GOT3 (cell line): ENCODE measurements at regions not wholly inside any gene's neighbourhood (a gene's known extent, or its start where the extent isn't known, plus 50 kb on each side); places are given as distances from the start of the nearest gene placed in this dataset.
"Not testable (repeated sequence)": the region's sequence is repeated elsewhere in the genome, so short reads cannot be mapped to it uniquely, and the experiment has no call there.

Source experiments
- DNase-seq: peaks from one replicate; lab custom pipeline; 2025; ENCODE audit warnings: mixed read lengths; lab: John Stamatoyannopoulos, UW

DNA sequence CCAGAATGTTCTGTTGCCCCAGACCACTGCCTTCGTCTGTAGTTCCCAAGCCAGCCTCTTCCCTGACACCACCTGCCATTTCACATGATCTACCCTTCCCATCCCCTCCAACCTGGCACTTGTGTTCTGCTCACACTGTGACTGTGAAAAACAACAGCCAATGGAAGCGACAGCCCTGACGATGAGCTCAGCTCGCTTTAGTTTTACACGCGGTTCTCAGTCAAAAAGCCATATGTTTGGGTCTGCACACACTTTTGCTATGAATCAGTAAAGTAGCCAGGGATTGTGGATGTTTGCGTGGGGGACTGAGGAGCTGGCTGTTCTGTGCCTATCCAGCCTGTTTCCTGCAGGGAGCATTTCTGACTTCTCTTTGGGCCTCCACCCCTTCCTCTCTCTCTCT lies 282.7 kb downstream of the WDR11 start:
- DNase-seq: no peak

GRCh38 chr10:121134711-121135110 lies 283.5 kb downstream of the WDR11 start:
- no peak for DNase-seq

DNA sequence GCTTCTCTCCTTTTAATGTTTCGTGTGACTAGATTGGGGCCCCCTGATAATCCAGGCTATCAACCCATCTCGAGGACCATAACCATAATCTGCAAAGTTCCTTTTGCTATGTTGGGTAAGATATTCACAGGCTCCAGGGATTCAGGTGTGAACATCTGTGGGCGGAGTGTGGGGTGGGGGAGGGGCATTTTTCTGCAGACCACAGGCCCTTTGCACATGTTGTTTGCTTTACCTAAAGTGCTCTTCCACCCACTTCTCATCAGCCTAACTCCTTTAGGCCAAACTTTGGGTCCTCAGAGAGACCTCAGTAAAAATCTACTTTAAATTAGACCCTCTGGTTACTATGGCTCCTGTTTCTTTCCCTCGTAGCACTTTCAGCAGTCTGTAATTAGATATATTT lies 284.4 kb downstream of the WDR11 start:
- no peak for DNase-seq

DNA sequence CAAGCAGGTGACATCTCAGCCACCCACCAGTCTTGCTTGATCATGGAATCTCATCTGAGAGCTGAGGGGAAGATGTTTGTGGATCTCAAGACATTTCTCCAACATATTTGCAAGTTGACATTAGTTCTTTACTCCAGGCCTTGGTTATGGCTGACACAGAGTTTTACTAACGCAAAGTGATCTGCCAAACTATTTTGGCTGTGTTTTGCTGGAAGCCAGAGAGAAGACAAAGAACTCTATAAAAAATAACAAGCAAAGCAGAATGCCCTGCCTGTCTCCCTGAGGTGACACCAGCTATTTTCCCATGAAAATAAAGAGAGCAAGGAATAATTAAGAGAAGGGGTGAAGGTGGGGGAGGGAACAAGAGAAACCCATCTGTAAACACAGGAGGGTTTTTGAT lies 286.4 kb downstream of the WDR11 start:
- DNase-seq: no peak

DNA sequence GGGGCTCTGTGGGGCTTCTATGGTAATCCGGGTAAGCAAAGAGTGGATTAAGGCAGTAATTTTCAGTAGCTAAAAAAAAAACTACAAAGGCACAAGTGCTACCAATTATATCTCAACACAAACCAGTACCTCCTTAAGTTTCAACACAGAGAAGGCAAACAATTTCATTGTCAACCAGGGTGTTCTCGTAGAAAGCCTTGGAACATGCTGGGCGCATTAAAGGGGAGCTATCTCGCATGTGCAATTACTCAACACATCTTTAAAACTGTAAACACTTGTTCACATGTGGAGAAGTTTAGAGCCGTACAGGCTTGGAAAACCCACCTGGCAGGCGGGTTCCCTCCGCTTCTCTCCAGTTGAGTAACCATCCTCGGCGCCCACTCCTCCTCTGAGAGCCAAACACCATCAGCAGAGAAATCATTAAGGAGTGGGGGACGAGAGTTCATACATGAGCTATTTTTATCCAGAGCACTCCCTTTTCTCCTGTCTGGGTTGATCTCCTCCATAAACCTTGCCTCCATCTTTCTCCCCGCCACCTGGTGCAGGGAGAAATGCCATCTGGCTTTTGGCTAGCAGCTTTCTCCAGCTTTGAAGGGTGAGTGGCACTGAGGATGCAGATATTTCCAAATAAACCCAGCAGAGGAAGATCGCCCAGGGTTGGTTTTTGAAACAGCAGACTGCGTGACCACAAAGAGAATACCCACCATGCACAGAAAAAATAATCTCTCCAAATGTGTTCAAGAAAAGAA lies 287.1 kb downstream of the WDR11 start:
- DNase-seq: no peak

- DNase-seq: no peak
Observed at GRCh38 chr10:121138918-121139317, 287.8 kb downstream of the WDR11 start.

- DNase-seq: not testable (repeated sequence)
Observed at GRCh38 chr10:121145802-121146395, 294.7 kb downstream of the WDR11 start.

DNA sequence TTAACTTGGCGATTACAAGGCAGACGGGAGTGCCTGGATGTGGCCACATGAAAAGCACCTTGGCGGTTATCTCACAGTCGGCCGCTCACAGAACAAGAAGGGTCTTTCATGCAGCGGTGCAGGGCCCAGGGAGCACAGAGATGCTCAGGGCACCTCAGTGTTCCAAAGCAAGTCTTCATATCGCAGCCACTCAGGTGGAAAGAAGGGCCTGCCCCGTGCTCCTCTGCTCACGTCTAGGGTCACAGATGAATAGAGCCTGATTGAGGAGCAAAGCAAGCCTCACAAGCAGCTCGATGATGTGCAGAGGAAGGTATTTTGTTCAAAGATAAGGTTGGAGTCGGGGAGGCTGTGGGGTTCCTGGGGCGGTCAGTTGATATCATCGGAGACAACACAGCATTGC lies 297.8 kb downstream of the WDR11 start:
- DNase-seq: no peak

DNA sequence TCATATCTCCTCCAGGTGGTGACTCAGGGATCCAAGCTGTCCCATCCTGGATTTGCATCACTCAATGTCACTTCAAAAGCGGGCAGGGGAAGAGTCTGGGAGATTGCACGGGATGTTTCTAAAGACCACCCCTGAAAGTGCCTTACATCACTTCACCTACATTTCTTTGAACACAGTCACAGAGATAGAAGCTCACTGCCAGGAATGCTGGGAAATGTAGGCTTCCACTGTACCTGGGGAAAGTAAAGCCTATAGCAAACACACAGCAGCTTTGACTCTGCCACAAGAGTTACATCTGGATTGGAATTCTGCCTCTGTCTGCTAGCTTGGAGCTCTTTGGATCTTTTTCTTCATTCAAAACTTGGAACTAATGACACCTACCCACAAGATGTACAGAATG lies 300.9 kb downstream of the WDR11 start:
- no peak for DNase-seq

- DNase-seq: no peak
Observed at GRCh38 chr10:121152935-121153334, 301.8 kb downstream of the WDR11 start.

DNA sequence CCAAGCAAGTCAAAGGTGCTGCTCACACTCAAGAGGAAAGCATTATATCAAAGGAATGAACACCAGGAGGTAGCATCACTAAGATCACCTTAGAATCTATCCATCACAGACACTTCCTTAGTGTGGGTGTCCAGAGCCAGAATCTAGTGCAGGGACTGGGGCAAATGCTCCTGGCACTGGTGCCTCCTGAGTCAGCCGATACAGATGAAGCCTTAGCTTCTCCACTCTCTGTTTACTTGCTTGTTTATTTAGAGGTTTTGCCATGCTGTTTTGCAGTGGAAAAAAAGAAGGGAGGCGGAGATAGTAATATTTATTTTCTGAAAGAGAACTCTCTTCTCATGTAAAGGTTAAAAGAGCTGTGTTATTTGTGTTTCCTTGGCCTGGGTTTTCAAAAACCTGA lies 303.1 kb downstream of the WDR11 start:
- DNase-seq: no peak

GRCh38 chr10:121154846-121155245 lies 303.7 kb downstream of the WDR11 start:
- no peak for DNase-seq

DNA sequence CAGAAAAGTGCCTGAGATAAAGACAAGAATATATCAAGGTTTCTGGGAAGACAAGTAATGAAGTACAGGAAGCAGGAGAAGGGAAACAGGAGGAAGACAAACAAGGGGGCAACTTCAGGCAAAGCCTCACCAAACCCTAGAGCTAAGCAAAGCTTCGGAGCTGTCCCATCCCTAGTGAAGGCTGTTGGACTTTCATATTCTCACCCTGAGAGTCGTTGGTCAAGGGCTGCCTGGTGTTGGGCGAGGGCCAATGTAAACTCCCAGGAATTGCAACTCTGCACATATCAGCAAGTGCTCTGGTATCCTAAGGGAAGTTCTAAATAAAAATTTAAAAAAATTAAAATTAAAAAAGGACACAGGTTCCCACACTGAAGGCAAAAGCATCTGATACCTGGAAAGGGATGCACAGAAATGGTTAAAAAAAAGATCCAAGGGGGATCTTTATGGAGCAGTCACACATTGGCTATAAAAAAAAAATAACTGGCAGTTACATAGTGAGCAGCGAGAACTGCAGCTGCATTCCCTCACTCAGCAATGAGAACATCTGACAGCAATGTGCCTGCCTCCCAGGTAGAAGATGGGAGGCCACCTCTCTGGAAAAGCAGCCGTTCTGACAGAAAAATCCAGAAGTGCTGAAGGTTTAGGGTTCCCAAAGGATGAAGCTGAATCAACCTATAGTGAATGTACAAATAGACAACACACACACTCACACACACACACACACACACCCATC lies 304.7 kb downstream of the WDR11 start:
- no peak for DNase-seq

DNA sequence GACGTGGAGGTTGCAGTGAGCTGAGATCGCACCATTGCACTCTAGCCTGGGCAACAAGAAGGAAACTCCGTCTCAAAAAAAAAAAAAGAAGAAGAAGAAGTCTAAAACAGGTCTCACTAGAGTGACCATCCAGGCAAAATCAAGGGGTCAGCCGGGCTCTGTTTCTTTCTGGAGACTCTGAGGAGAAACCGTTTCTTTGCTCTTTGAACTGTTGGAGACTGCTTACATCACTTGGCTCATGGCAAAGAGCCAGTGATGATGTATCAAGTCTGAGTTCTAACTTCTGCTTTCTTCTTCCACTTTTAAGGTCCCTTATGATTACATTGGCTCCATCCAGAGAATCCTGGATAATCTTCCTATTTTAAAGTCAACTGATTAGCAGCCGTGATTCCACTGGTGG lies 306.8 kb downstream of the WDR11 start:
- DNase-seq: no peak

- no peak for DNase-seq
Observed at GRCh38 chr10:121158988-121159579, 307.9 kb downstream of the WDR11 start.

DNA sequence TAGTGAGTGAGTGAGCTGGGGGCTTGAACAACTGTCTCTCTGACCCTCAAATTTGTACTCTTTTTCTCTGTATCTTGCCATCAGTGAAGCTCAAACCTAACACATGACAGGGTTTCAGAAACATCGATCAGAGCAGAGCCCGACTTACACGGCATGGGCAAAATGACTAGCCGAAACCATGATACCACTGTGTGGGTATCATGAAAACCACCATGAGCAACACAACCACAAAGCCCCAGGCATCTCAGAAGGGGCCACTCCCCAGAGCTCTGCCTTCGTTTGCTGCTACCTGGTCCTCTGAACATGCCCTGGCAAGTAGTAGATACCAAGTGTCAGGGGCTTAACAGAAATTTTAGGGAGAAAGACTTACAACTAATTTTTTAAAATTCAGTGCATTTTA lies 308.5 kb downstream of the WDR11 start:
- DNase-seq: no peak

DNA sequence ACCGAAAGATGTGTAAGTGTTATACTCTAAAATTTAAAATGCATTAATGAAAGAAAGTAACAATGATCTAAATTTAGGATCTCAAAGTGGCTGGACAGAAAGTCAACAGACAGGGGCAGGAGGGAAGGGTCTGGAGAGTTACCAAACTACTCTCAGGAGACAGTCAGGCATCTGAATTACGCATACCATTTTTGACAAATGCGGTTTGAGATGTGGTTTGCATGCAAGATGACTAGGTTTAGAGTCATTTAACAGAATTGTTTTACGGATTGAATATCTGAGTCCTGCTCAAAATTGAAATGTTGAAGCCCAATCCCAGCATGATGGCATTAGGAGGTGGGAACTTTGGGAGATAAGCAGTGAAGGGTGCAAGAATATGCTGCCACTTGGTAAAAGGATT lies 314.1 kb downstream of the WDR11 start:
- no peak for DNase-seq

DNA sequence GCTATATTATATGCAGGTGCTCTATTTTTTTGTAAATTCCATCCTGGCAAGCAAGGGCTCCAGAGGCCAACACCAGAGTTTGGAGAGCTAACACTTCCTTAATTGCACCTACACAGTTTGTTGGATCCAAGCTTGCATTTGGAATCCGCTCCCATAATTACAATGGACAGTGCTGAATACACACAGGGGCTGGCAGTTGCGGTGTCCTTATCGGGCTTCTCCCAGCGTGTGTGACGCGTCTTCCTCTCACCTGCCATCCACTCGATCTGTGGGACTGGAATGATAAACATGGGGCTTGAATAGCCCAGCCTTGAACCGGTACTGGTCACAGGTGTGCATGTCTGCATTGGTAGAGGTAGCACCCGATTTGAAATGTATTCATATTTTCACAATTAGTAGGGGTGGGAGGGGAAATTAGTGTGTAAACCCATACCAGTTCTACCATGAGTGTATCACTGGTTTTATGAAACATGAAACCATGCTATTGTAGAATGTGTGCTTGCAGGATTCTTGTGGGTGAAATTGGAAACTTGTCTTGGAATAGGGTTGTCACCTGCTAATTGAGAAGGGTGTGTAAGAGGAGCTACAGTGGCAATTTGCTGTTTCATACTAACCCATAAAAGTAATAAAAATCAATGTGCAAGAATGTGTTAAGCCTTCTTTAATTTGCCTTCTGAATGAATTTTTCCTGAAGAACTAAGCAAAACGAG lies 316.5 kb downstream of the WDR11 start:
- no peak for DNase-seq

DNA sequence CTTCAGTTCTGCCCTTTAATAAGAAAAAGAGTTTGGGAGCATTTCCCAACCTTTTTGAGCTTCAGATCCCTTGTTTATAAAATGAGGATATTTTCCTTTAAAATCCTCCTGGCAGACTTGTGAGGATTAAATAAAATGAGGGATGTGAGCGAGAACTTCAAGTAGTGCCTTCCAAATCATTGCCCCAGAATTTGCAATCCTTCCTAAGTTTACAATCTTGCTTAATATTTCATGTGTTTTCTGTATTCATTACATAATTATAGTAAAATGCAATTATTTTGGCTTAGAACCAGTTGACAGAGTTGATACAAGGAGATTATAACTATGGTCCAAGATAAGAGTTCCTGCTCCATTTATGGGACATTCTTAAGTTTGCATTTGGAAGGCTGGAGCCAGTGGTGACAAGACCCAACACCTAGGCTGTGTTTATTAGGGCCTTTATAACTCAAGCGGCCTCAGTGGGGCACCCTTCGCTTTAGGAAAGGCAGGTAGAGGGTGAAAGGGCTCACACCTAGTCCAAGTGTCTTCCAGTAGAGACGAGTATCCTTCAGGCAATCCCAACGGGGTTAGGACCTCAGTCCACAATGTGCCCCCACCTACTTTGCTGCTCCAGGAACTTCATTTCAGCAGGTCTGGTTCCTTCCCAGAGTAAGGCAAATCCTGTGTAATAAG lies 317.5 kb downstream of the WDR11 start:
- DNase-seq: no peak

- no peak for DNase-seq
Observed at GRCh38 chr10:121169406-121169805, 318.2 kb downstream of the WDR11 start.
